Retinal pigment epithelial cell (primary cell): ENCODE measurements at regions not wholly inside any gene's neighbourhood (a gene's known extent, or its start where the extent isn't known, plus 50 kb on each side); places are given as distances from the start of the nearest gene placed in this dataset.

Source experiments
- DNase-seq: peaks from one replicate; pipeline ENCODE4 v3.0.0-alpha.2; 2010; ENCODE audit warnings: low read depth
- H3K4me3 ChIP-seq: 2 replicates; pipeline ENCODE4 v1.5.1; 2011; ENCODE audit warnings: mild to moderate bottlenecking, low read length, control low read depth, moderate library complexity
- CTCF ChIP-seq: conservative IDR thresholded peaks from 2 replicates; pipeline ENCODE4 v1.5.1; 2011; ENCODE audit warnings: low read depth, low read length, control low read depth, inconsistent platforms

GRCh38 chr2:53353135-53354114, 414.2 kb upstream of the CHAC2 start:
- H3K4me3 ChIP-seq, result no peak overlapping the region
- TF ChIP-seq CTCF, result no peak
- DNase-seq, result peak; percentile 99

GRCh38 chr2:53347269-53347668, 420.3 kb upstream of the CHAC2 start:
- no peak overlapping the region for H3K4me3 ChIP-seq
- TF ChIP-seq CTCF, result no peak
- DNase-seq, result no peak

GRCh38 chr2:53342248-53342647, 425.4 kb upstream of the CHAC2 start:
- no peak for DNase-seq
- no peak for TF ChIP-seq CTCF
- no peak overlapping the region for H3K4me3 ChIP-seq

GRCh38 chr2:53334610-53335009, 433.0 kb upstream of the CHAC2 start:
- H3K4me3 ChIP-seq, result no peak overlapping the region
- TF ChIP-seq CTCF, result no peak
- peak; percentile 35 for DNase-seq

- H3K4me3 ChIP-seq, result no peak overlapping the region
- no peak for DNase-seq
- no peak for TF ChIP-seq CTCF
These were observed 435.9 kb upstream of the CHAC2 start for GRCh38 chr2:53331667-53332066.

- no peak for TF ChIP-seq CTCF
- no peak for DNase-seq
- no peak overlapping the region for H3K4me3 ChIP-seq
These were observed 449.7 kb upstream of the CHAC2 start for GRCh38 chr2:53317861-53318260.

- DNase-seq, result no peak
- TF ChIP-seq CTCF, result no peak
- H3K4me3 ChIP-seq, result no peak overlapping the region
These were observed 452.5 kb upstream of the CHAC2 start for GRCh38 chr2:53315149-53315548.
